ENCODE measurements at regions not wholly inside any gene's neighbourhood (a gene's known extent, or its start where the extent isn't known, plus 50 kb on each side); places are given as distances from the start of the nearest gene placed in this dataset.
A peak's percentile ranks its signal among the peaks of the same experiment; 100 is the strongest.

DNA sequence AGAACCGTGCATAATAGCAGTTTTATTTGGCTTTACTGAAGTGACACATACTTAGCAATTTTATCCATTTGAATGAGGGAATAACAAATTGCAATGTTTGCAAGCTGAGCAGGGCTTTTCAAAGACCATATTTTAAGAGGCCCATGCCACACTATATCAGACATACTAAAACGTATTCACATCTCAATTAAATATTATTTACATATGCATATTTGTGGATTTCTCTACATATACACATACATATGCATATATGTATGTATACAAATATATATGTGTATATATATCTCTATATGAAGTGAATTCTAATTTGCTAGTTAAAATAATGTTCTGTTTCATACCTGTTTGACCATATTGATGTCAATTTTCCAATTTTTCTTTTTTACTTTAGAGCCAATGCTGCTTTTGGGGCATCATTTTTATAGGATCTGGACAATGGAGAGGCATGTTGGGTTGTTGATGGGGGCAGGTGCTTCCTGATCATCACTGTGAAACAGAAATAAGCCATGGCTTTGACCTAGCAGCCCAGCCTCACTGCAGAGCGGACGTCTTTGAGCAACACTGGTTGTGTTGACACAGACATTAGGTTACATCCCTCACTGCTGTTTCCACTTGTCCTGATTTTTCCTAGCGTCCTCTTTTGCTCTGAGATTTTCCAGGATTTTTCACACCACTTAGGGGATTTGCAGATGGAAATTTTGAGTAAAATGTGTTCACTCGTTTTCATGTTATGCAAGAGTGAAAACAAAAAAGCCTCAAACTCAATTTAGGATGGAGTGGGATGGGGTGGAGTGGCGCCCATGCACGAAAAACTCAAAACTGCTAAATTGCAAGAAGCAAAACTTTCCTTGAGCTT, 56.9 kb downstream of the RDH14 start:
- no peak for DNase-seq (ENCODE audit: low read depth)

- DNase-seq (ENCODE audit: low read depth): no peak
Observed at GRCh38 chr2:18502142-18502541, 58.3 kb downstream of the RDH14 start.

- DNase-seq (ENCODE audit: low read depth): no peak
Observed at GRCh38 chr2:18501729-18502128, 58.7 kb downstream of the RDH14 start.

GRCh38 chr2:18501156-18501555, 59.3 kb downstream of the RDH14 start:
- DNase-seq (ENCODE audit: low read depth): no peak

- DNase-seq (ENCODE audit: low read depth): peak; percentile 70
Observed at GRCh38 chr2:18500333-18500732, 60.1 kb downstream of the RDH14 start.

GRCh38 chr2:18498531-18498930, 61.9 kb downstream of the RDH14 start:
- no peak for DNase-seq (ENCODE audit: low read depth)

DNA sequence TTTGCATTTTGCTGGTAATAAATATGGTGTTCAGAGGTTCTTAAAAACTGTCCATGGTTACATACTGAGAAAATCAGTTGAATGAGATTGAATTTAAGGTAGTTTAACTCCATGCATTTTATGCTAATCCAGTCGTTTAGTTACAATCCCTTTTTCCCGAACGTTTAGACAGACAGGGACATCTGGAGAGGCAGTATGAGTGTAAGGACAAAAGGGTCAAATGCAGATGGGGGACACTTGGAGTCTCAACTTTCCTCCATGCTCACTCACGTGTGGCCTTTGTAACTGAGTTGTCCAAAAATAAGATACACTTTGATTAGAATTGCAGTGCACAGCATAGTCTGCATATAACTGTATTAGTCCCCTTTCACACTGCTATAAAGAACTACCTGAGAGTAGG, 63.9 kb downstream of the RDH14 start:
- DNase-seq (ENCODE audit: low read depth): no peak

DNA sequence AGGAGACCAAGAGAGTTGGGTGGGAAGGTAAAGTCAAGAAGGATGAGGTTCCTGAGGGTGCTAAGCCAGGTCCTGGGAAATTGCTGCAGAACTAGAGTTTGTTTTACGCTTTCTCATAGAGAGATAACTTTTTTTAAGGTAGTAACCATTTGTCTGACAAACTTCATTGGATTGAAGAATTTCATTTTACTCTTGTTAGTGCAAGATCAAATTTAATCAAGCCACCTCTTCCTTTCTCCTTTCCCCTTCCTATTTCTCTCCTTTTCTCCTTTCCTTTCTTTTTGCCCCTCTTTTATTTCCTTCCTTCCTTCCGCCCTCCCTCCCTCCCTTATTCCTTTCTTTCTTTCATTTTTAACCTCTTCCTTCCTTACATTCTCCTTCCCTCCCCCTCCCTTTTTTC, 65.4 kb downstream of the RDH14 start:
- DNase-seq (ENCODE audit: low read depth): no peak

DNA sequence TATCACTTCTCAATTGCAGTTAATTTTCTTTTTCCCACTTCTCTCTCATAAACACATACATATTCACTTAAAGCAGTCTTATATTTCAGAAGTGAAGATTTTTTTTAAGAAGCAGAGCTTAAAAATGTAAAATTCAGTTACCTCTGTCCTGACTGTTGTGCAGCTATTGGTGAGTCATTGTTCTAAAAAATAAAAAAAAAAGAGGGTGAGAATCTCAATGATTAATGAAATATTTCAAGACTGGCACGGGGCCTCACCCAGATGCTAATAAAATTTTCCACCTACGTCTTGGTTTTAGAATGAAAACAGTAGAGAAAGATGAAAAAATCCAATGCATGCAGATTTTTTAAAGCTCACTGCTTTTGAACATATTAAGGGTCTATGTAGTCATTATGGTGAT, 67.7 kb downstream of the RDH14 start:
- DNase-seq (ENCODE audit: low read depth): no peak

GRCh38 chr2:18491577-18491976, 68.9 kb downstream of the RDH14 start:
- no peak for DNase-seq (ENCODE audit: low read depth)

DNA sequence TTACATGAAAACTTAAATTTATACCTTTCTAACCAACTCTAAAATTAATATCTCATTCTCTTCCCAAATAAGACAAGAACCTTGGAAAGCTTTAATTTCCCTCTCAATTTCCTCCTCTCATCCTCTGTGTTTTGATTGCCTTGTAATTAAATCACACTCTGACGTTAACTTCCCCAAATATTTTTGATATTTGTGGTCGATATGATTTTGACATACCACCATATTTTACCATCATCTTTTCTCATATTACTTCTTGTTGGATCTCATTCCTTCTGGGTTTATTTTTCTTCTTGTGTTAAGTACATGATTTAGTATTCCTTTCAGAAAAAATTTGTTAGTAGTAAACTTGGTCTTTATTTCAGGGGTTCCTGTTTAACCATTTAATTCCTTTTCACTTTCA, 69.6 kb downstream of the RDH14 start:
- no peak for DNase-seq (ENCODE audit: low read depth)

DNA sequence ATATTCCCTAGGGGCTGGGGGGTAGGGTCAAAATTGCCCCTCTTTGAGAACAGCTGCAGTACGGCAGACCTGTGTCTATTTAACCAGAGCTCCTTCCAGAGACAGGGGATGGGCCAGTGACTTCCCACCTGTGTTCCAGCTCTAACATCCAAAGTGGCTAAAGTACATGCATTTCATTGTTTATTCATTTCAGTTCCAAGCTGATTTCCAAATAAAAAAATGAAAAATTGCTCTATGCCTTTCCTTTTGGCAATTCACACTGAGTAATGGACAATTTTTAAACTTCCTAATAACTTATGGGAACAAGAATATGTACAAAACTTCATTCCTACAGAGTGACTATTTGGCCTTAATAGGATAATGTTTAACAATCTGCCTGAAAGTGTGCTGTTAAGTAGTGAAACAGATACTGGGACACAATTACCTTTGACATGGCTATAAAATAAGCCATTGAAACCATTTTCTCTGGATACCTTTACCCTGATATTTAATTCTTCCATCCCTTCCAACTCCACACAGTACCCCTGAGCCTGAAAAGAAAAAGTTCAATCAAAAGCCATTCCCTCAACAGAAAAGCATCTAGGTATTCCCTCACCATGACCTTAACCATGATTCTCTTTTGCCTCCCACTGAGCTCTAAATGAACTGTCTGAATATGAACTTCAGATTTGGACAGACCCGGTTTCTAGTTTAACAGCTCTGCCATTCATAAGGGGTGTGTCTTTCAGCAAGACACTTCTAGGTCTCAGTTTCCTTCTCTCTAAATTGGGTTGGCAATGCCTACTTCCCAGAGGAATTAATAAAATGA, 73.1 kb downstream of the RDH14 start:
- no peak for DNase-seq (ENCODE audit: low read depth)

DNA sequence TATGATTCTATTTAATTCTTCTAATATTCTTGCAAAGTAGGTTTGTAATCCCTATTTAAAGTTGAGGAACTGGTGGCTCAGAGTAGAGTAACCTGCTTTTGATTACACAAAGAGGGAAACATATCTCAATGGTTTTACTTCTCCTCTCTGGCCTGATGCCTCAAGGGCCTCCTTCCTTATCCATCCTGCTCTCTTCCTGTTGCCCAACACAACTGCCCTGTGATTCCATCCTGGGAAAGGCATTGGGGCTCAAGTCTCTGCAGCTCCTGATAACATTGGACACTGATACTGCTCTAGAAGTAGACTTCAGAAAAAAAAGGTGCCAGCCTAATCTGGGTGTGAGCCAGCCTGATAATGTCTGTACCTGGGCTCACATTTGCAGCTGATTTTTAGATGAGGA, 75.8 kb downstream of the RDH14 start:
- no peak for DNase-seq (ENCODE audit: low read depth)

DNA sequence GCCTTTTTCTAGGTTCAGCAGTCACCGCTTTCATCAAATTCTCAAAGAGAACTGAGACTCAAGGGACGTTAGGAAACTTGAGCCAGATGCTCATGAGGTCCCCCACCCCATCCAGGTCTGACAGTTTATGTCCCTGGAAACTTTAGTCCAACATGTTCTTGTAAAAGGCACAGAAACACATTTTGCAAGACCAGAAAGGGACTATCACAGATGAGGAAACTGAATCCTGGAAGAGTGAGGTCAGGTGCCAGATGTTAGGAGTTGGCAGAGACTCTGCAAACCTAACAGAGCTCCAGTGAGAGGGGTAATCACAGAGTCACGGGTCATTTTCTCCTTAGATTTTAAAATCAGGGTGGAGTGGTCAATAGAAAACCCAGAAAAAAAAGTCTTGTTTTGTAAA, 76.6 kb downstream of the RDH14 start:
- no peak for DNase-seq (ENCODE audit: low read depth)

DNA sequence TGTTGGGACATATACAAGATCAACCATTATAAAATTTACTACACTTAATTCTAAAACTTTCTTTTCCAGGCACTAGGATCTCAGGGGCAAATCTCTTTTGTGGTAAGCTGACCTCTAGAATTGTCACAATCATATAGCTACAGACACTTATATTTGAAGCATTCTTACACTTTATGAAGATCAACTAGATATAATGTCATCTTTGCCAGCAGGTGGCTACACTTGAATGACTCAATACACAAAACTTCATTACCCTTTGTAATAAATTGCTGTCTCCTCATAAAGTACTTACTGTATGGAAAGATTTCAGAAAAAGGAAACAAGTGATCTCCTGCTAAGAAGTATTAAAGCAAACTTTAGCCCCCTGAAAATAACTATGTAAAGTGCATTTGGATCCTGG, 77.8 kb downstream of the RDH14 start:
- DNase-seq (ENCODE audit: low read depth): no peak

DNA sequence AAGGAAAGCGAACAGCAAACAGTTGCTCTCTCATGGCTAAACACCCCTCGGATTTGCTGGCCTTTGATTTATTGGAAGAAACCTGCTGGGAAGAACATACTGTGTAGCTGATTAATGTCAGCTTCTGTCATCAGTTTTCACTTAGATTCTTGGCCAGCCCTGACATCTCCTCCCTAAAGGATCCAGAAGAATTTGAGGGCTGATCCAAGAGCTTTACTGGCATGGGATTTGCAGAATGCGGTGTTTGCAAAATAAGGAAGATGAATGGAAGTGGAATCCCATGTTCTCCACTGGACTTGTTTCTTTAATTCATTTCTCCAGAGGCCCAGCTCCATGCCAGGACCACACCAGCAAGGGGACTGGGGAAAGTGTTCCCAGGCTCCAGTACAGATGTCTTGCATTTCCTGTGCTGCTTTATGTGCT, 80.5 kb downstream of the RDH14 start:
- DNase-seq (ENCODE audit: low read depth): no peak

GRCh38 chr2:18477293-18477692, 83.2 kb downstream of the RDH14 start:
- DNase-seq (ENCODE audit: low read depth): no peak

DNA sequence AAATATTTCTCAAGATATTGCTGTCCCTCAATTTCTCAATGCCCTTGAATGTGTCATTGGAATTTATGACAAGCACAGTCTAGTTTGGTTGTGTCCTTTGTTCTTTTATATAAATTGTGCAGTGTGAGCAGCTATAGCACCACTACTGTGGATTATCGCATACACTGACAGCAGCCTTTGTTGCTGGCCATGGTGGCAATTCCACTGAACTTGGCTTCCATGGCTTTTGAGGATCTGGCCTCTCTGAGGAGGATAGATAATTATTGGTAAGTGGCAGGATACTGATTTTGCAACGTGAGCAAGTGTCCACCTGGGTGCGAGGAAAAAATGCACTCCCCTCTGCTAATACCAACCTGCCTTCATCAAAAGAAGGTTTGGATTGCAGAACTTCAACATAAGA, 84.0 kb downstream of the RDH14 start:
- DNase-seq (ENCODE audit: low read depth): no peak

DNA sequence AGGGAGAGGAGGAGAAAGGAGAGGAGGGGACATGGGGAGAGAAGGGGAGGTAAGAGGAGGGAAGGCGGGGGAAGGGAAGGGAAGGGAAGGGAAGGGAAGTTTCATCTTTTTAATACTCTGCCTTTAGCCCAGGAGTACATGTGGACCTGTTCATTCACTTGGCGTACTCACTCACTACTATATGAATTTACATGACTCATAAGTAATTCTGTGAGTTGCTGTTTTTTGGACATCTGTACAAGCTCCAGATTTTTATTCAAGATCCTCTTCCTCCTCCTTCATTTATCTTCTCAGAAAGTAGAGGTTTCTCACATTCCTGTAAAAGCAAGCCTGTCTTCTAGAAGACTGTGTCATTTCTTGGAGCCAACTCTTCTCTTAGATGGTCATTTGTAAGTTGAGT, 84.6 kb downstream of the RDH14 start:
- DNase-seq (ENCODE audit: low read depth): no peak

DNA sequence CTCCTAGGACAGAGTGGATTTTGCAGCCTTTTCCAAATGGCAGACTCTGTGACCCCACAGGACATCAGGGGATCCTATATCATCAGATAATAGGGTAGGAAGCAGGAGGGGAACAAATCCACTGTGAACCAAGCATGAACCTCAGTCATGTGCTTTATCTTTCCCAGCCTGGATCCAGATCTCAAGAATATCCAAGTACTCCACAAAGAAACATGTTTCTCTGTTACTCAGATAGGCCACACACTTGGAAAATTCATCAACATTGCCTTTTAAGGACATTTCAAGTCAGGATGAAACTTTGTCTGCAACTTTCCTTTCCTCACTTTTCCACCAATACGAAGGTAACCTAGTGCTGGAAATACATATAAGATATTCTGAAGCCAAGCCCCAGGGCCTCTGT, 85.8 kb downstream of the RDH14 start:
- no peak for DNase-seq (ENCODE audit: low read depth)

GRCh38 chr2:18473241-18474181, 86.9 kb downstream of the RDH14 start:
- peak; percentile 81 for DNase-seq (ENCODE audit: low read depth)

DNA sequence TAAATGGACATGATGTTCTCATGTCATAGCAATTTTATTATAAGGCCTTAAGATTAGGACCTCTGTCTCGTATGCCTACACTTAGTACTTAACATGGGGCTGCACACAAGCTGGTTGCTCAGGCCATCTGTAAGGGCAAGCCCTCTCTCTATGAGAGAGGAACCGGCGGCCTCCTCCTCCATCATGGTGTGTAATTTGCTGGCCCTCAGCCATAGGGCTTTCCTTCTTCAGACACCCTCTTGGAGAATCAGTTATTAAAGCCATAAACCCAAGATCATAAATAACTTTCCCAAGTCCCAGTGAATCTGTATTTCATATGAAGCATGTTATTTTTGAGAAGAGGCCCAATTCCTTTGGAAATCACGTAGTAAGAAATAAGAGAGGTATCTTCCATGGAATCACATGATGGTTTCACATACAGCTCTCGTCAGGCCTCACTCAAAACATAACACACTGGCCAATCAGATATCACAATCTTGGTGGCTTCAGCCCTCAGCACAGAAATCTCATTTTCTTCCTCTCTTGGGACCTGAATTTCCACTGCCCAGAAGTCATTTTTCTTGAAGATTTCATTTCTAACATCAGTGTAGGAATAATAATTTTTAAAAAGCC, 92.6 kb downstream of the RDH14 start:
- DNase-seq (ENCODE audit: low read depth): no peak

Data from non-pigmented ciliary epithelial cell (primary cell).